ENCODE measurements at regions not wholly inside any gene's neighbourhood (a gene's known extent, or its start where the extent isn't known, plus 50 kb on each side); places are given as distances from the start of the nearest gene placed in this dataset.
"Not testable (repeated sequence)": the region's sequence is repeated elsewhere in the genome, so short reads cannot be mapped to it uniquely, and the experiment has no call there.

GRCh38 chr4:20075248-20075871 lies 176.3 kb upstream of the SLIT2 start:
- intact Hi-C loops (cut with DNase I; ENCODE audit: low total_unique reads): no loop called here
- Histone ChIP-seq H3K36me3 (no peaks in the 10 kb centered on the region), H3K27me3 (no peaks in the 10 kb centered on the region), H3K4me3 (no peak overlapping the region), H3K9me3 (no peaks in the 10 kb centered on the region), H3K27ac (no peak overlapping the region), H3K4me1 (peaks cover 0 to 12% (median 8%) of the 10 kb centered on the region in 4 donors)
- no peak for DNase-seq
- no peak for TF ChIP-seq POLR2A (IDR thresholded peaks at IDR 0.05)
- TF ChIP-seq EP300 (IDR thresholded peaks at IDR 0.05; ENCODE audit: low read depth): no peak
- peak in 1 of 5 experiments; percentile 7 for TF ChIP-seq CTCF (IDR thresholded peaks at IDR 0.05)
- TF ChIP-seq POLR2AphosphoS5 (IDR thresholded peaks at IDR 0.05): no peak
- in situ Hi-C loops (cut with MboI; ENCODE audit: low pct_ligation_motif_present in 1 of 4, low pct_unique_long_range_greater_than_20kb in 1 of 4, low sequenced_read_pairs in 3 of 4): no loop called here

- Histone ChIP-seq H3K4me1 (peaks cover 0 to 12% (median 8%) of the 10 kb centered on the region in 4 donors), H3K27me3 (no peaks in the 10 kb centered on the region), H3K9me3 (no peaks in the 10 kb centered on the region), H3K4me3 (no peak overlapping the region), H3K36me3 (no peaks in the 10 kb centered on the region), H3K27ac (no peak overlapping the region)
- 42 to 54% methylated on average over 3 of the region's 3 CpGs for WGBS, 2 donors (ENCODE audit: low coverage in 1 of 2)
- DNase-seq: no peak
- intact Hi-C loops (cut with DNase I; ENCODE audit: low total_unique reads): no loop called here
- in situ Hi-C loops (cut with MboI; ENCODE audit: low pct_ligation_motif_present in 1 of 4, low pct_unique_long_range_greater_than_20kb in 1 of 4, low sequenced_read_pairs in 3 of 4): no loop called here
- TF ChIP-seq POLR2AphosphoS5 (IDR thresholded peaks at IDR 0.05) (no peak), CTCF (IDR thresholded peaks at IDR 0.05) (no peak), POLR2A (IDR thresholded peaks at IDR 0.05) (no peak), EP300 (IDR thresholded peaks at IDR 0.05; ENCODE audit: low read depth) (no peak)
Observed at GRCh38 chr4:20074450-20074849, 177.3 kb upstream of the SLIT2 start.

DNA sequence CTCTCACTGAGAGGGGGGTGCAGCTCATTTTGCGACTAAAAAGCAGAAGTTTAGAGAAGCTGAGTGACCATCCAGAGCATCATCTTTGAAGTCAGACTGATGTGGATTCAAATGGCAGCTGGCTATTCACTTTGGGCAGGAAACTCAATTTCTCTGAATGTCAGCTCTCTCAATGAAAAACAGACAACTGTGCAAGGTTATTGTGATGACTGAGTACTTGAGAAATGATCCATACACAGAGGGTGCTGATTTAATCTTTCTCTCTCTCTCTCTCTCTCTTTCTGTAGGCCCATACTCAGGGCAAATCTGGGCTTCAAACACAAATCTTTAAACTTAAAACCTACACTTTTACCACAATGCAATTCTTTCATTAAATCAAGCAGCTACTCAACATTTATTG lies 185.8 kb upstream of the SLIT2 start:
- in situ Hi-C loops (cut with MboI; ENCODE audit: low pct_ligation_motif_present in 1 of 4, low pct_unique_long_range_greater_than_20kb in 1 of 4, low sequenced_read_pairs in 3 of 4) (no loop called here), intact Hi-C loops (cut with DNase I; ENCODE audit: low total_unique reads) (no loop called here)
- Histone ChIP-seq H3K27ac (no peak overlapping the region), H3K4me3 (no peak overlapping the region), H3K27me3 (no peaks in the 10 kb centered on the region), H3K36me3 (no peaks in the 10 kb centered on the region), H3K9me3 (no peaks in the 10 kb centered on the region), H3K4me1 (no peaks in the 10 kb centered on the region)
- no peak for DNase-seq
- WGBS, 2 donors (ENCODE audit: low coverage in 1 of 2): 67 to 80% methylated on average over 1 of the region's 1 CpG
- TF ChIP-seq POLR2AphosphoS5 (IDR thresholded peaks at IDR 0.05) (no peak), POLR2A (IDR thresholded peaks at IDR 0.05) (no peak), CTCF (IDR thresholded peaks at IDR 0.05) (no peak), EP300 (IDR thresholded peaks at IDR 0.05; ENCODE audit: low read depth) (no peak)

- intact Hi-C loops (cut with DNase I; ENCODE audit: low total_unique reads); H3K27ac ChIP-seq; H3K4me3 ChIP-seq; in situ Hi-C loops (cut with MboI; ENCODE audit: low pct_ligation_motif_present in 1 of 4, low pct_unique_long_range_greater_than_20kb in 1 of 4, low sequenced_read_pairs in 3 of 4); H3K4me1 ChIP-seq; H3K36me3 ChIP-seq; H3K27me3 ChIP-seq; H3K9me3 ChIP-seq; DNase-seq: not testable (repeated sequence)
- 86 to 93% methylated on average over 5 of the region's 5 CpGs for WGBS, 2 donors (ENCODE audit: low coverage in 1 of 2)
Observed at GRCh38 chr4:20062857-20063256, 188.8 kb upstream of the SLIT2 start.

DNA sequence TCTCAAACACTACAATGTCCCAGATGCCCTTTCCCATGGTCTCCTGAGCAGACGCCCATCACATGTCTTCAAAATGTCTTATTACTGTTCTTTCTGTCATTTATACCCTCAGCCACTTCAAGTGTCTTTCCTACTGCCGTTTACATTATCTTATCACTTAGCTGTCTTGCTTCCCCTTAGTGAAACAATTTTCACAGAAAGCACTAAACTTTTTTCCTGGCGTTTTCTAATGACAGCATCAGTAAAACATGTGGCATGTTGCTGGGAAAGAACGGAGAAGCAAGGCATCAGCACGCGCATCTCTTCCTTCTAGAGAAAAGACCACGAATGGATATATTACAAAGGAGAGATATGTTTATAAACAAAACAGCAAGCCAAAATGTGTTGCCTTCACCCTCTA lies 189.7 kb upstream of the SLIT2 start:
- in situ Hi-C loops (cut with MboI; ENCODE audit: low pct_ligation_motif_present in 1 of 4, low pct_unique_long_range_greater_than_20kb in 1 of 4, low sequenced_read_pairs in 3 of 4): no loop called here
- no peaks in the 10 kb centered on the region for H3K27me3 ChIP-seq
- DNase-seq: no peak
- H3K4me1 ChIP-seq: no peaks in the 10 kb centered on the region
- WGBS, 2 donors (ENCODE audit: low coverage in 1 of 2): 54 to 62% methylated on average over 7 of the region's 7 CpGs
- H3K9me3 ChIP-seq: no peaks in the 10 kb centered on the region
- intact Hi-C loops (cut with DNase I; ENCODE audit: low total_unique reads): no loop called here
- no peaks in the 10 kb centered on the region for H3K36me3 ChIP-seq
- H3K4me3 ChIP-seq: no peak overlapping the region
- H3K27ac ChIP-seq: no peak overlapping the region
- TF ChIP-seq CTCF (IDR thresholded peaks at IDR 0.05) (no peak), POLR2AphosphoS5 (IDR thresholded peaks at IDR 0.05) (no peak), EP300 (IDR thresholded peaks at IDR 0.05; ENCODE audit: low read depth) (no peak), POLR2A (IDR thresholded peaks at IDR 0.05) (no peak)

Data from transverse colon (tissue), 4 donors.